HUES64 (cell line): ENCODE measurements at regions not wholly inside any gene's neighbourhood (a gene's known extent, or its start where the extent isn't known, plus 50 kb on each side); places are given as distances from the start of the nearest gene placed in this dataset.
"Not testable (repeated sequence)": the region's sequence is repeated elsewhere in the genome, so short reads cannot be mapped to it uniquely, and the experiment has no call there.

ENCODE experiments used
- H3K27ac ChIP-seq: 2 replicates; pipeline ENCODE4 v1.7.0; 2013; ENCODE audit warnings: low read depth, low read length, inconsistent platforms
- H3K27me3 ChIP-seq: 2 replicates; pipeline ENCODE4 v1.6.1; 2013; ENCODE audit warnings: mild to moderate bottlenecking, low read length; ENCODE audit not compliant: insufficient read depth
- H3K36me3 ChIP-seq: 2 replicates; pipeline ENCODE4 v1.6.1; 2013; ENCODE audit warnings: mild to moderate bottlenecking, low read length; ENCODE audit not compliant: insufficient read depth
- H3K4me1 ChIP-seq: 2 replicates; pipeline ENCODE4 v1.6.1; 2013; ENCODE audit warnings: mild to moderate bottlenecking, low read length, moderate library complexity; ENCODE audit not compliant: insufficient read depth
- H3K4me3 ChIP-seq: 2 replicates; pipeline ENCODE4 v1.5.1; 2013; ENCODE audit warnings: mild to moderate bottlenecking, low read length, moderate library complexity
- H3K9ac ChIP-seq: 2 replicates; pipeline ENCODE4 v1.6.1; 2013; ENCODE audit warnings: mild to moderate bottlenecking, low read depth, low read length
- H3K9me3 ChIP-seq: 2 replicates; pipeline ENCODE4 v1.6.1; 2013; ENCODE audit warnings: low read depth, low read length; ENCODE audit not compliant: insufficient read depth
- WGBS: fragments of 150-250, 120-280 bp; methylation state at CpG from one replicate; pipeline ENCODE4 v1.1.7; 2013; ENCODE audit warnings: missing lambda C conversion rate; 5-methylcytosine and 5-hydroxymethylcytosine counted together

DNA sequence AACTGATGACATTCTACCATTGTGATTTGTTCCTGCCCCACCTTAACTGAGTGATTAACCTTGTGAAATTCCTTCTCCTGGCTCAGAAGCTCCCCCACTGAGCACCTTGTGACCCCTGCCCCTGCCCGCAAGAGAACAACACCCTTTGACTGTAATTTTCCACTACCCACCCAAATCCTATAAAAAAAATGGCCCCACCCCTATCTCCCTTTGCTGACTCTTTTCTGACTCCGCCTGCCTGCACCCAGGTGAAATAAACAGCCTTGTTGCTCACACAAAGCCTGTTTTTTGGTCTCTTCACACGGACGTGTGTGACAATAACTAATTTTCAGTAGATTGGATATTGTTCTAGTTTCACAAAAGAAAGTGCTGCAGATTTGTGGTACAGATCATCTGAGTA is 492.2 kb downstream of the RAPGEF2 start:
- H3K9me3 ChIP-seq, H3K4me3 ChIP-seq, H3K36me3 ChIP-seq, H3K27me3 ChIP-seq: not testable (repeated sequence)
- Histone ChIP-seq H3K9ac (peak overlapping the region; percentile 19; the same call in 1 of the 2 replicates), H3K27ac (peak overlapping the region; percentile 72), H3K4me1 (peaks cover 48% of the 10 kb centered on the region)
- 32% methylated on average over 4 of the region's 4 CpGs for WGBS

DNA sequence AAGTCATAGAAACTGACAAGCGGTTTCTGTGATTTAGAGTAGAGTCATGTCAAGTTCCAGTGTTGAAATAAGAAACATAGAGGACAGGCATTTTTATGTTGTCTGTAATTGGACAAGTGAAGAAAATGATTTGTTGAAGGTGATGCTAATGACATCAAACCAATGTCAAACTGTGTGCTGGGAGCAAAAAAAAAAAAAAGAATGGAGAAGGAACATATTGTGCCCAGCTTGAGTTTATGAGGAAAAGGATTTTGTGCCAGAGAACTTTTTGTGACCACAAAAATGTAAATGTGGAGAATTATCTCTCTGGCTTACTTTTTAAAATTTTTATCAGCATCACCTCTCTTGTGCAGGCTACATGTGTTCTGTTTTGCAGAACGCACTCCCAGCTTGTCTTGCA is 495.7 kb downstream of the RAPGEF2 start:
- no peak overlapping the region for H3K4me3 ChIP-seq
- no peak overlapping the region for H3K9ac ChIP-seq
- 93% methylated on average over 1 of the region's 2 CpGs for WGBS
- peaks cover 34% of the 10 kb centered on the region for H3K4me1 ChIP-seq
- no peaks in the 10 kb centered on the region for H3K9me3 ChIP-seq
- no peaks in the 10 kb centered on the region for H3K27me3 ChIP-seq
- no peaks in the 10 kb centered on the region for H3K36me3 ChIP-seq
- H3K27ac ChIP-seq = no peak overlapping the region

GRCh38 chr4:159600061-159600460 is 497.2 kb downstream of the RAPGEF2 start:
- H3K4me1 ChIP-seq = peaks cover 21% of the 10 kb centered on the region
- H3K9me3 ChIP-seq = no peaks in the 10 kb centered on the region
- no peaks in the 10 kb centered on the region for H3K27me3 ChIP-seq
- H3K9ac ChIP-seq = no peak overlapping the region
- 88% methylated on average over 2 of the region's 2 CpGs for WGBS
- no peak overlapping the region for H3K4me3 ChIP-seq
- H3K36me3 ChIP-seq = no peaks in the 10 kb centered on the region
- no peak overlapping the region for H3K27ac ChIP-seq

DNA sequence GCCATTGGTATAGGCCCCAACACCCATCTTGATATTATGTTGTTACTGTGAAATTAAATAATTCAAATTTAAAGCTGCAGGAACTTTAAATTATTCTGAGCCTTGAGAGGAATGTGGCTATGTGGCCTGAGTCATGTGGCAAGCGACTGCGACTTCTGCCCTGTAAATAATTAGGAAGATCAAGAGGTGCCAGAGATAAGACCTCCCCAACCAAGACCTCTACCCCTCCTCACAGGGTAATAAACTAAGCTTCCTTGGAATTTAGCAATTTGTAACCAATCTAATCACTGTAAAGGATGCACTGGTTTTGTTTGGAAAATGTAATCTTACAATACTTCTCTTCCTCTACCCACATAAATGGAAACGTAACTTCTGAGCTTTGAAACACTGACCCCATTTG is 501.9 kb downstream of the RAPGEF2 start:
- Histone ChIP-seq H3K9ac (no peak overlapping the region), H3K36me3 (no peaks in the 10 kb centered on the region), H3K9me3 (peaks cover 16% of the 10 kb centered on the region), H3K4me3 (no peak overlapping the region), H3K27ac (no peak overlapping the region), H3K27me3 (no peaks in the 10 kb centered on the region), H3K4me1 (peaks cover 12% of the 10 kb centered on the region)
- 79% methylated on average over 3 of the region's 3 CpGs for WGBS

DNA sequence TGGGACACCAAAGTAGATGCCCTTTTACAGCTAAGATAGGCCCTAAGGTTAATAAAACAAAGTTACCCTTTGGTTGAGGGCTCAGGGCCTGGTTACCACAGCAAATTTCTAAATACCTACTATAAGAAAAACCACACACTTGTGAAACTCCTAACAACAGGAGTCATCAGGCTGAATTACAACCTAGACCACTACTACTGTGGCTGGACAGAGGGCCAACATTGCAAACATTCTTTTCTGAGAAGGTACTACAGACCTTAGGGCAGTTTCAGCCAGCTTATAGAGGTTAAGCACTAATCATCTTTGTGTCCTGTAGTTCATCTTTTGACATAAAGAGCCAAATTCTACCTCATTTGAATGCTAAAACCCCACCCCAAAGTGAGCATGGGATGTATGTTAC is 504.0 kb downstream of the RAPGEF2 start:
- peaks cover 12% of the 10 kb centered on the region for H3K4me1 ChIP-seq
- H3K27ac ChIP-seq = peak overlapping the region; percentile 91; the same call in 1 of the 2 replicates
- H3K27me3 ChIP-seq = no peaks in the 10 kb centered on the region
- no peaks in the 10 kb centered on the region for H3K36me3 ChIP-seq
- no peak overlapping the region for H3K4me3 ChIP-seq
- no peak overlapping the region for H3K9ac ChIP-seq
- H3K9me3 ChIP-seq = peaks cover 16% of the 10 kb centered on the region

GRCh38 chr4:159607809-159608208 is 504.9 kb downstream of the RAPGEF2 start:
- Histone ChIP-seq H3K27ac (peak overlapping the region; percentile 91), H3K9ac (peak overlapping the region; percentile 32; the same call in 1 of the 2 replicates), H3K9me3 (peaks cover 16% of the 10 kb centered on the region), H3K4me1 (peaks cover 12% of the 10 kb centered on the region), H3K4me3 (no peak overlapping the region), H3K27me3 (no peaks in the 10 kb centered on the region), H3K36me3 (no peaks in the 10 kb centered on the region)
- 51% methylated on average over 1 of the region's 1 CpG for WGBS

GRCh38 chr4:159608436-159608835 is 505.6 kb downstream of the RAPGEF2 start:
- Histone ChIP-seq H3K36me3 (no peaks in the 10 kb centered on the region), H3K27ac (peak overlapping the region; percentile 91), H3K4me3 (no peak overlapping the region), H3K4me1 (peaks cover 12% of the 10 kb centered on the region), H3K9ac (peak overlapping the region; percentile 32; the same call in 1 of the 2 replicates), H3K27me3 (no peaks in the 10 kb centered on the region), H3K9me3 (peaks cover 16% of the 10 kb centered on the region)
- 100% methylated on average over 3 of the region's 4 CpGs for WGBS

DNA sequence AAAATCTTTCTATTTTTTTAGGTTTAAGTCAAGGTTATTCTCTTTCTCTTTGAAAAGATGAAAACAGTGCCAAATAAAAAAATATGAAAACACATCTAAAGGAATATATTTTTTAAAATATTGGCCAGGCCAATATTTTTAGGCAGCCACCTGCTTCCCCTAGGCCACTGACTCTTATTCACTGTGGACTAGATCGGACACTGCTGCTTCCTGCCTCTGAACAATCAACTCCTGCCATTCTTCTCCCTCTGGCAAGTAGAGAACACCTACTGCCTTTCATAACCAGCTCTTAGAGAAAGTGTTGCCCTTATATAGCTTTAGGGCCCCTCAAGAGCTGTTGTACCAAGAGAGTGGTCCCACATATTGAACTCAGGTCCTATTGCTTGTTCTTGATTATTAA is 529.2 kb downstream of the RAPGEF2 start:
- Histone ChIP-seq H3K36me3 (no peaks in the 10 kb centered on the region), H3K27me3 (no peaks in the 10 kb centered on the region), H3K9ac (no peak overlapping the region), H3K4me3 (no peak overlapping the region), H3K9me3 (no peaks in the 10 kb centered on the region), H3K27ac (no peak overlapping the region), H3K4me1 (no peaks in the 10 kb centered on the region)
- 98% methylated on average over 1 of the region's 1 CpG for WGBS

GRCh38 chr4:159639671-159640323 is 536.9 kb downstream of the RAPGEF2 start:
- no peaks in the 10 kb centered on the region for H3K9me3 ChIP-seq
- H3K4me3 ChIP-seq = no peak overlapping the region
- no peaks in the 10 kb centered on the region for H3K4me1 ChIP-seq
- H3K27ac ChIP-seq = no peak overlapping the region
- 93% methylated on average over 5 of the region's 5 CpGs for WGBS
- H3K27me3 ChIP-seq = no peaks in the 10 kb centered on the region
- H3K36me3 ChIP-seq = no peaks in the 10 kb centered on the region
- no peak overlapping the region for H3K9ac ChIP-seq

DNA sequence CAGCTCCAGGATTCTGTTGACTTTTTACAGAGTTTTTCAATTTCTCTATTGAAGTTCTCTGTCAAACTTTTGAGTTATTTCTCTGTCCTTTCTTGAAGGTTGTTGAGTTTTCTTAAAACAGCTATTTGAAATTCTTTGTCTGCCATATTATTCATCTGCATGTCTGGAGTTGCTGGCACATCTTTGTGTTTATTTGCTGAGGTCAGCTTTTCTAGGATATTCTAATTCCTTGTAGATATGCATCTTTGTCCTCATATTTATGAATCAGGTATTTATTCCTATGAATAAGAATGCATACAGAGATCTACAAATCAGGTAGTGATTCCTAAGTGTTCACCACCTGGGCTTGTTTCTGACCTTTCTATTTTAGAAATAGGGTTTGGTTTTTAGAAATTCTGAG is 546.4 kb downstream of the RAPGEF2 start:
- H3K9me3 ChIP-seq = no peaks in the 10 kb centered on the region
- no peaks in the 10 kb centered on the region for H3K36me3 ChIP-seq
- H3K27me3 ChIP-seq = no peaks in the 10 kb centered on the region
- H3K4me1 ChIP-seq = no peaks in the 10 kb centered on the region
- no peak overlapping the region for H3K9ac ChIP-seq
- no peak overlapping the region for H3K4me3 ChIP-seq
- no peak overlapping the region for H3K27ac ChIP-seq

- no peaks in the 10 kb centered on the region for H3K36me3 ChIP-seq
- no peaks in the 10 kb centered on the region for H3K27me3 ChIP-seq
- H3K9ac ChIP-seq = no peak overlapping the region
- 94% methylated on average over 1 of the region's 1 CpG for WGBS
- H3K4me1 ChIP-seq = no peaks in the 10 kb centered on the region
- H3K27ac ChIP-seq = no peak overlapping the region
- no peak overlapping the region for H3K4me3 ChIP-seq
- H3K9me3 ChIP-seq = no peaks in the 10 kb centered on the region
Observed at GRCh38 chr4:159652871-159653270, 550.0 kb downstream of the RAPGEF2 start.

- no peaks in the 10 kb centered on the region for H3K36me3 ChIP-seq
- H3K4me1 ChIP-seq = no peaks in the 10 kb centered on the region
- H3K9ac ChIP-seq = no peak overlapping the region
- H3K4me3 ChIP-seq = no peak overlapping the region
- WGBS = 43% methylated on average over 1 of the region's 1 CpG
- 0 out of 2 replicates have a peak, but pooled peaks cover 2% of the 10 kb centered on the region for H3K9me3 ChIP-seq
- no peaks in the 10 kb centered on the region for H3K27me3 ChIP-seq
- H3K27ac ChIP-seq = no peak overlapping the region
Observed at GRCh38 chr4:159655547-159655946, 552.7 kb downstream of the RAPGEF2 start.
